ENCODE measurements at regions not wholly inside any gene's neighbourhood (a gene's known extent, or its start where the extent isn't known, plus 50 kb on each side); places are given as distances from the start of the nearest gene placed in this dataset.
"Not testable (repeated sequence)": the region's sequence is repeated elsewhere in the genome, so short reads cannot be mapped to it uniquely, and the experiment has no call there.

DNA sequence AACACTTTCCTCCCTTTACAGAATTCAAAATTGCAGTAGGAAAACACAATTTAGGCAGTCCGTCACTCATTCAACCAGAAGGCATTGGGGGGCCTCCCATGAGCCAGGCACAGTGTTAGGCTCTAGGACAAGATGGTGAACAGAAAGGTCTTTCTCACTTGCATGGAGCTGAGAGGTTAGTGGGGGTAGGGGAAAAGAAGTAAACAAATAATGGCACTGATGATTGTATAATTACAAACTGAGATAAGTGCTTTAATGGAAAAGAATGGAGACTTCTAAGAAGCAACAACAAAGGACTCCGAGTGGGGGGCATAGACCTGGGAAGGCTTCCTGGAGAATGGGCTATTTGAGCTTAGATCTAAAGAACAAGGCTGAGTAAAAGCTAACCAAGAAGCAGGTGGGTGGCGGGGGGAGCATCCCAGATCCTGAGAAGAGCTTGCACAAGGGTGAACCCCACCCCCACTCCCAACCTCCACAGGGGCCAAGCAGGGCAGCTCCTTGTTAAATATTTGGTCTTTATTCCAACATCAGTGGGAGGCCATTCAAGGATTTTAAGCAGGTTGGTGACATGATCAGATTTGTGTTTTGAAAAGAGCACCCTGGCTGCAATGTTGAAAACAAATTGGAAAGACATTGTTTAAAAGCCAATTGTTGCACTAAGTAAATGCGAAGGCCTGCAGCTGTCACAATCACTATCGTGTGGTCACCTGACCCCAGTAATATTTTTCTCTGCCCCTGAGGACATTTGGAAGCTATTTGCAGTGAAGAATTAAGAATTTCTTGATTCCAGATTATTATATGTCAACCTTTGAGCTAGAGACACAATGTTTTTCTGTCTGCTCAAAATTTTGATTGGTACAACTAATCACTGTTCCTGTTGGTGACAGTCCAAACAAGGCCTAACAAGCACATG lies 73.9 kb upstream of the EFNA5 start:
- H3K27ac ChIP-seq, result no peak overlapping the region
- no peak for DNase-seq
- H3K4me1 ChIP-seq, result no peaks in the 10 kb centered on the region
- WGBS, 2 donors (ENCODE audit: low coverage in 1 of 2), result 81 to 86% methylated on average over 5 of the region's 5 CpGs
- in situ Hi-C loops (cut with MboI; ENCODE audit: low pct_ligation_motif_present in 1 of 4, low pct_unique_long_range_greater_than_20kb in 1 of 4, low sequenced_read_pairs in 3 of 4) (no loop called here), intact Hi-C loops (cut with DNase I; ENCODE audit: low total_unique reads) (no loop called here)
- no peaks in the 10 kb centered on the region for H3K36me3 ChIP-seq
- TF ChIP-seq POLR2A (IDR thresholded peaks at IDR 0.05) (no peak), EP300 (IDR thresholded peaks at IDR 0.05; ENCODE audit: low read depth) (no peak), POLR2AphosphoS5 (IDR thresholded peaks at IDR 0.05) (no peak)
- TF ChIP-seq, protein P1, sequence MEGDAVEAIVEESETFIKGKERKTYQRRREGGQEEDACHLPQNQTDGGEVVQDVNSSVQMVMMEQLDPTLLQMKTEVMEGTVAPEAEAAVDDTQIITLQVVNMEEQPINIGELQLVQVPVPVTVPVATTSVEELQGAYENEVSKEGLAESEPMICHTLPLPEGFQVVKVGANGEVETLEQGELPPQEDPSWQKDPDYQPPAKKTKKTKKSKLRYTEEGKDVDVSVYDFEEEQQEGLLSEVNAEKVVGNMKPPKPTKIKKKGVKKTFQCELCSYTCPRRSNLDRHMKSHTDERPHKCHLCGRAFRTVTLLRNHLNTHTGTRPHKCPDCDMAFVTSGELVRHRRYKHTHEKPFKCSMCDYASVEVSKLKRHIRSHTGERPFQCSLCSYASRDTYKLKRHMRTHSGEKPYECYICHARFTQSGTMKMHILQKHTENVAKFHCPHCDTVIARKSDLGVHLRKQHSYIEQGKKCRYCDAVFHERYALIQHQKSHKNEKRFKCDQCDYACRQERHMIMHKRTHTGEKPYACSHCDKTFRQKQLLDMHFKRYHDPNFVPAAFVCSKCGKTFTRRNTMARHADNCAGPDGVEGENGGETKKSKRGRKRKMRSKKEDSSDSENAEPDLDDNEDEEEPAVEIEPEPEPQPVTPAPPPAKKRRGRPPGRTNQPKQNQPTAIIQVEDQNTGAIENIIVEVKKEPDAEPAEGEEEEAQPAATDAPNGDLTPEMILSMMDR (IDR thresholded peaks at IDR 0.05), result no peak
- no peaks in the 10 kb centered on the region for H3K27me3 ChIP-seq
- no peak overlapping the region for H3K4me3 ChIP-seq
- H3K9me3 ChIP-seq, result no peaks in the 10 kb centered on the region

DNA sequence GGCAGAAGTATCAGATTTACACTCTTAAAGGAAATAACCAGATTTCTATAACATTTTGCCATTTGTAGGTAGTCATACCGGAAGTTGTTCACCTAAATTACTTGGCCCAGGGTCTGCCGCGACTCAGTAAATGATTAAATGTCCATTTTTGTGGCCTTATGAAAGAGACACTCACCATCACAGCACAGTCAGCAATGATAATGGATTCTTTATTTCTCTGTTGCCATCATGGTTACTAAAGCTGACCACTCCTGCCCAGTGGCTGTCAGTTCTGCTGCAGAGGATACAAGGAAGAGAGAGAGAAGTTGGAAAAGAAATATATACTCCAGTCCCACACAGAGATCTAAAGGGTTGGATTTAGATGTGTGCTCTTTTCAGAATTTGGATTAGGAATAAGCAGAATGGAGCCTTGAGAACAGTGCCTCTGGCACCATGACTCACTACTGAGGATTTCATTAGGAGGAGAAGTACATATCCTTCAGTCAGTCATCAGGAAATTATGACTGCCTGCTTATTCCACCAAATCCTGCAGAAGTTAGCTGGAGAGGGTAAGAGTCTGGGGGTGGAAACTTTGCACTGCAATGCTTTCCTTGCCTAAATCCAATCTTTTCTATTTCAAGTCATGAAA lies 72.8 kb upstream of the EFNA5 start:
- no peaks in the 10 kb centered on the region for H3K9me3 ChIP-seq
- TF ChIP-seq, protein P1 (IDR thresholded peaks at IDR 0.05), result no peak
- no peak for TF ChIP-seq POLR2AphosphoS5 (IDR thresholded peaks at IDR 0.05)
- TF ChIP-seq EP300 (IDR thresholded peaks at IDR 0.05; ENCODE audit: low read depth), result no peak
- TF ChIP-seq POLR2A (IDR thresholded peaks at IDR 0.05), result no peak
- WGBS, 2 donors (ENCODE audit: low coverage in 1 of 2), result 64 to 67% methylated on average over 3 of the region's 3 CpGs
- H3K27ac ChIP-seq, result no peak overlapping the region
- intact Hi-C loops (cut with DNase I; ENCODE audit: low total_unique reads) (no loop called here), in situ Hi-C loops (cut with MboI; ENCODE audit: low pct_ligation_motif_present in 1 of 4, low pct_unique_long_range_greater_than_20kb in 1 of 4, low sequenced_read_pairs in 3 of 4) (no loop called here)
- no peak for DNase-seq
- no peaks in the 10 kb centered on the region for H3K4me1 ChIP-seq
- no peaks in the 10 kb centered on the region for H3K27me3 ChIP-seq
- H3K4me3 ChIP-seq, result no peak overlapping the region
- no peaks in the 10 kb centered on the region for H3K36me3 ChIP-seq

DNA sequence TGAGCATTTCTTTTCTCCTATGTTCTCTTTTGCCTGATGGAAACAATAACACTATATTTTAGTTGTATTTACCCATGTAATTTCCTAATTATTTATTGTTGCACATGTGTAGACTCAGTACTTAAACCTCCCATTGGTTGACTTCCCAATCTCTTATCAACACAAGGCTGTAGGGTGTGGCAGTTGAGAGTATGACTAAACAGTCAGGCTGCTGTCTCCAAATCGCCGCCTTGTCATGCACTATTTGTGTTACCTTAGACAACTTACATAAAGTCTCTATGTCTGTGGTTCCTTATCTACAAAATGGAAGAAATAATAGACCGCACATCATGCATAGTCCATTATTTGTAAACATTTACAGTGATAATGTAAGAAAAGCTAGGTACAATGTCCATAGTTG lies 68.9 kb upstream of the EFNA5 start:
- in situ Hi-C loops (cut with MboI; ENCODE audit: low pct_ligation_motif_present in 1 of 4, low pct_unique_long_range_greater_than_20kb in 1 of 4, low sequenced_read_pairs in 3 of 4), result no loop called here
- WGBS, 2 donors (ENCODE audit: low coverage in 1 of 2), result 60 to 72% methylated on average over 3 of the region's 3 CpGs
- DNase-seq, result no peak

DNA sequence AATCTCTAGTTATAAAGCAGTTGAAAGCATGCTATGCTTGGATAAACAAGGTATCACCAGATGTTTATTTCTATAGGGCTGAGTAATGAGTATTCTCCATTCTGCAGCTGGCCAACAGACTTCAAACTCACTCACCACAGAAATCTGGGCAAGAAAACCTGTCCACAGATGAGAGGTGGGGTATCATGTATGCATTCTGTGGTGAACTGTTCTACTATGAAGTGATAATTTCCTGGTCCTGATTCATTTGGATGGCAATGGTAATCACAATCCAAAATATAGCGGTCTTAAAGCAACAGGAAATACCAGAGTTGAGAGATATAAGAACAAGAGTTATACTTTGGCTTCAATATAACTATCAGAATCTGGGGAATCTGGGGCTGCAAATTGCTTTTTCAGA lies 65.9 kb upstream of the EFNA5 start:
- no peaks in the 10 kb centered on the region for H3K27me3 ChIP-seq
- no peaks in the 10 kb centered on the region for H3K36me3 ChIP-seq
- intact Hi-C loops (cut with DNase I; ENCODE audit: low total_unique reads) (no loop called here), in situ Hi-C loops (cut with MboI; ENCODE audit: low pct_ligation_motif_present in 1 of 4, low pct_unique_long_range_greater_than_20kb in 1 of 4, low sequenced_read_pairs in 3 of 4) (no loop called here)
- H3K4me1 ChIP-seq, result no peaks in the 10 kb centered on the region
- H3K9me3 ChIP-seq, result no peaks in the 10 kb centered on the region
- no peak overlapping the region for H3K27ac ChIP-seq
- TF ChIP-seq POLR2A (IDR thresholded peaks at IDR 0.05) (no peak), EP300 (IDR thresholded peaks at IDR 0.05; ENCODE audit: low read depth) (no peak), POLR2AphosphoS5 (IDR thresholded peaks at IDR 0.05) (no peak)
- TF ChIP-seq, protein P1 (IDR thresholded peaks at IDR 0.05), result no peak
- H3K4me3 ChIP-seq, result no peak overlapping the region
- DNase-seq, result no peak
- WGBS, 2 donors (ENCODE audit: low coverage in 1 of 2), result 55 to 70% methylated on average over 1 of the region's 1 CpG

More for the DNA sequence above, 68.9 kb upstream of the EFNA5 start:
- H3K27me3 ChIP-seq, result no peaks in the 10 kb centered on the region
- no peaks in the 10 kb centered on the region for H3K9me3 ChIP-seq
- no peaks in the 10 kb centered on the region for H3K4me1 ChIP-seq
- no peak overlapping the region for H3K4me3 ChIP-seq
- TF ChIP-seq POLR2A (IDR thresholded peaks at IDR 0.05) (no peak), POLR2AphosphoS5 (IDR thresholded peaks at IDR 0.05) (no peak), EP300 (IDR thresholded peaks at IDR 0.05; ENCODE audit: low read depth) (no peak)
- TF ChIP-seq, protein P1 (IDR thresholded peaks at IDR 0.05), result no peak
- H3K27ac ChIP-seq, result no peak overlapping the region
- no peaks in the 10 kb centered on the region for H3K36me3 ChIP-seq
- intact Hi-C loops (cut with DNase I; ENCODE audit: low total_unique reads), result no loop called here

DNA sequence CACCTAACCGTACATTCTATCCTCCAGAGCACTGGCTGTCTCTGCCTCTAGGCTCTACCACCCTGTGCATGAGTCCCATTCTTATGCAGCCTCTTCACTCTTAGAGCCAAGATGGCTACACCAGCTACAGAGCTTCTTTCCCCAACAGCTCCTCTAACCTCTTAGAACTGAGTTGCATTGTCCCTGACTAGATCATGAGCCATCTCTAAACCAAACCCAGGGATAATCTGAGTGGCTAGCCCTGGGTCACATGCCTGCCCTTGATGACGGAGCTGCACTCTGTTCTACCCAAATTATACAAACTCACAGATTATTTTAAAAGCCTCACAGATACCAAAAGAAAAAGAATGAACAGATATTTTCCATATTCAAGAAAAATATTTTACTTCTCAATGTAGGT lies 65.4 kb upstream of the EFNA5 start:
- WGBS, 2 donors (ENCODE audit: low coverage in 1 of 2), result 71 to 94% methylated on average over 2 of the region's 2 CpGs
- DNase-seq; H3K9me3 ChIP-seq; H3K27ac ChIP-seq; H3K4me1 ChIP-seq; H3K36me3 ChIP-seq; in situ Hi-C loops (cut with MboI; ENCODE audit: low pct_ligation_motif_present in 1 of 4, low pct_unique_long_range_greater_than_20kb in 1 of 4, low sequenced_read_pairs in 3 of 4); intact Hi-C loops (cut with DNase I; ENCODE audit: low total_unique reads); H3K27me3 ChIP-seq; H3K4me3 ChIP-seq: not testable (repeated sequence)
